MM.1S (cell line): ENCODE measurements at regions not wholly inside any gene's neighbourhood (a gene's known extent, or its start where the extent isn't known, plus 50 kb on each side); places are given as distances from the start of the nearest gene placed in this dataset.

Source experiments
- DNase-seq: peaks from one replicate; pipeline ENCODE4 v3.0.0-alpha.2; 2015
- H2AFZ ChIP-seq: fragments of 300-600 bp; sonication (generic); 2 replicates; pipeline ENCODE4 v1.6.0; 2016; ENCODE audit warnings: antibody characterized with exemption, low read length
- H3F3A ChIP-seq: fragments of 300-600 bp; sonication (generic); 2 replicates; pipeline ENCODE4 v1.6.1; 2016; ENCODE audit warnings: mild to moderate bottlenecking, antibody characterized with exemption, low read length, moderate library complexity, mixed read lengths; ENCODE audit not compliant: insufficient read depth
- H3K27ac ChIP-seq: fragments of 300-600 bp; sonication (generic); 2 replicates; pipeline ENCODE4 v1.5.1; 2016; ENCODE audit warnings: mild to moderate bottlenecking, low read length
- H3K27me3 ChIP-seq: fragments of 300-600 bp; sonication (generic); replicated peaks from 2 replicates; pipeline ENCODE4 v1.6.0; 2016; ENCODE audit warnings: low read length; ENCODE audit not compliant: insufficient read depth
- H3K36me3 ChIP-seq: fragments of 300-600 bp; sonication (generic); replicated peaks from 2 replicates; pipeline ENCODE4 v1.6.1; 2016; ENCODE audit warnings: mild to moderate bottlenecking, low read length, mixed read lengths; ENCODE audit not compliant: insufficient read depth
- H3K4me1 ChIP-seq: fragments of 300-600 bp; sonication (generic); 2 replicates; pipeline ENCODE4 v1.6.1; 2016; ENCODE audit warnings: low read length, mixed read lengths
- H3K4me2 ChIP-seq: fragments of 300-600 bp; sonication (generic); 2 replicates; pipeline ENCODE4 v1.6.0; 2016; ENCODE audit warnings: low read depth, low read length
- H3K4me3 ChIP-seq: fragments of 300-600 bp; sonication (generic); 2 replicates; pipeline ENCODE4 v1.5.1; 2016; ENCODE audit warnings: low read length, mixed read lengths
- H3K79me2 ChIP-seq: fragments of 300-600 bp; sonication (generic); 2 replicates; pipeline ENCODE4 v1.6.1; 2016; ENCODE audit warnings: mixed run types, low read length, mixed read lengths
- H3K9ac ChIP-seq: fragments of 300-600 bp; sonication (generic); 2 replicates; pipeline ENCODE4 v1.6.1; 2016; ENCODE audit warnings: low read length, mixed read lengths
- H3K9me2 ChIP-seq: fragments of 300-600 bp; sonication (generic); replicated peaks from 2 replicates; pipeline ENCODE4 v1.6.1; 2016; ENCODE audit warnings: mild to moderate bottlenecking, low read length, mixed read lengths; ENCODE audit not compliant: insufficient read depth
- H3K9me3 ChIP-seq: fragments of 300-600 bp; sonication (generic); replicated peaks from 2 replicates; pipeline ENCODE4 v1.6.1; 2016; ENCODE audit warnings: mild to moderate bottlenecking, low read length, mixed read lengths; ENCODE audit not compliant: insufficient read depth
- H4K20me1 ChIP-seq: fragments of 300-600 bp; sonication (generic); 2 replicates; pipeline ENCODE4 v1.6.1; 2016; ENCODE audit warnings: mild to moderate bottlenecking, low read length, moderate library complexity, mixed read lengths; ENCODE audit not compliant: insufficient read depth
- CTCF ChIP-seq: fragments of 300-600 bp; sonication (generic); IDR thresholded peaks from 2 replicates; pipeline ENCODE4 v1.5.1; 2016; ENCODE audit warnings: antibody characterized with exemption, low read length, mixed read lengths
- EZH2 ChIP-seq: fragments of 300-600 bp; sonication (generic); optimal IDR thresholded peaks from 2 replicates; pipeline ENCODE3; 2017; ENCODE audit warnings: low read depth, mild to moderate bottlenecking, antibody characterized with exemption, low read length, mixed read lengths
- EZH2phosphoT487 ChIP-seq: fragments of 300-600 bp; sonication (generic); IDR thresholded peaks from 2 replicates; pipeline ENCODE4 v1.6.1; 2018; ENCODE audit warnings: antibody characterized with exemption, low read length

GRCh38 chr6:23174781-23175361 is 605.5 kb downstream of the HDGFL1 start:
- no peaks in the 10 kb centered on the region for H3K9me3 ChIP-seq
- no peaks in the 10 kb centered on the region for H3K9me2 ChIP-seq
- no peaks in the 10 kb centered on the region for H3K79me2 ChIP-seq
- TF ChIP-seq CTCF: no peak
- no peak for TF ChIP-seq EZH2
- no peak for TF ChIP-seq EZH2phosphoT487
- DNase-seq: no peak
- H3K4me3 ChIP-seq: no peak overlapping the region
- no peak overlapping the region for H2AFZ ChIP-seq
- no peaks in the 10 kb centered on the region for H3K27me3 ChIP-seq
- H3K9ac ChIP-seq: no peak overlapping the region
- no peaks in the 10 kb centered on the region for H3F3A ChIP-seq
- no peaks in the 10 kb centered on the region for H3K4me1 ChIP-seq
- H3K27ac ChIP-seq: no peak overlapping the region
- no peaks in the 10 kb centered on the region for H3K36me3 ChIP-seq
- no peak overlapping the region for H3K4me2 ChIP-seq
- no peaks in the 10 kb centered on the region for H4K20me1 ChIP-seq

- H3K9me2 ChIP-seq: no peaks in the 10 kb centered on the region
- H2AFZ ChIP-seq: no peak overlapping the region
- no peaks in the 10 kb centered on the region for H3K79me2 ChIP-seq
- H3K9ac ChIP-seq: no peak overlapping the region
- H3K27me3 ChIP-seq: no peaks in the 10 kb centered on the region
- no peaks in the 10 kb centered on the region for H4K20me1 ChIP-seq
- H3K27ac ChIP-seq: no peak overlapping the region
- H3K4me3 ChIP-seq: no peak overlapping the region
- DNase-seq: no peak
- no peaks in the 10 kb centered on the region for H3K9me3 ChIP-seq
- H3K4me2 ChIP-seq: no peak overlapping the region
- TF ChIP-seq CTCF (no peak), EZH2 (no peak), EZH2phosphoT487 (no peak)
- no peaks in the 10 kb centered on the region for H3K4me1 ChIP-seq
- H3K36me3 ChIP-seq: no peaks in the 10 kb centered on the region
- H3F3A ChIP-seq: no peaks in the 10 kb centered on the region
These were observed 606.0 kb downstream of the HDGFL1 start for GRCh38 chr6:23175391-23175790.

GRCh38 chr6:23176471-23176870 is 607.1 kb downstream of the HDGFL1 start:
- H3K9ac ChIP-seq: no peak overlapping the region
- no peak overlapping the region for H3K27ac ChIP-seq
- H3K4me3 ChIP-seq: no peak overlapping the region
- H3K27me3 ChIP-seq: no peaks in the 10 kb centered on the region
- no peak overlapping the region for H3K4me2 ChIP-seq
- H3K36me3 ChIP-seq: no peaks in the 10 kb centered on the region
- H3K9me3 ChIP-seq: no peaks in the 10 kb centered on the region
- no peaks in the 10 kb centered on the region for H3K79me2 ChIP-seq
- no peaks in the 10 kb centered on the region for H4K20me1 ChIP-seq
- H2AFZ ChIP-seq: no peak overlapping the region
- DNase-seq: no peak
- TF ChIP-seq EZH2phosphoT487: no peak
- TF ChIP-seq CTCF: no peak
- TF ChIP-seq EZH2: no peak
- no peaks in the 10 kb centered on the region for H3K4me1 ChIP-seq
- H3K9me2 ChIP-seq: no peaks in the 10 kb centered on the region
- no peaks in the 10 kb centered on the region for H3F3A ChIP-seq
